K562 (cell line): ENCODE measurements at regions not wholly inside any gene's neighbourhood (a gene's known extent, or its start where the extent isn't known, plus 50 kb on each side); places are given as distances from the start of the nearest gene placed in this dataset.

Experiments used
- ATAC-seq: fragments of 200-7000 bp; cut with Tn5 transposase; 3 replicates; pipeline ENCODE4 v1.9.1; 2020; ENCODE audit warnings: moderate library complexity
- BruUV-seq: library from RNA; stranded (reverse); fragments of 400-500 nt; replicated peaks from 2 replicates; lab custom pipeline; 2021; lab: Mats Ljungman, UMichigan
- CTCF ChIA-PET: fragments of 300-600 bp; formaldehyde crosslinking; extraction: SDS; loops from one replicate; lab custom pipeline; 2021; ENCODE audit warnings: low intra/inter-chr PET ratio; lab: Yijun Ruan, JAX
- POLR2A ChIA-PET: fragments of 300-600, 350-650 bp; sonication (Branson Sonifier 250); formaldehyde crosslinking; extraction: SDS; loops from one replicate; lab custom pipeline; 2021; ENCODE audit warnings: antibody characterized with exemption, inconsistent platforms; lab: Yijun Ruan, JAX
- DNase-seq, 4 experiments: peaks; one replicate each; pipeline versions ENCODE4 v3.0.0 to v3.0.0-alpha.2; 2011 to 2018; ENCODE audit warnings: low spot score in 3 of 4, mixed read lengths in 3 of 4; ENCODE audit errors: extremely low read depth in 1 of 4
- FAIRE-seq: peaks from 2 replicates; lab custom pipeline; 2011; peaks lifted over from hg19 to GRCh38; lab: Jason Lieb, UNC
- H2AFZ ChIP-seq: 2 replicates; pipeline ENCODE4 v1.6.0; 2011; ENCODE audit warnings: low read depth, low read length, control low read depth, inconsistent platforms
- H3K27ac ChIP-seq: fragments of 200-600 bp; 3 replicates; pipeline ENCODE4 v1.8.0; 2011; ENCODE audit warnings: low read depth, mild to moderate bottlenecking, control low read depth, inconsistent platforms, low read length, moderate library complexity, mixed read lengths; ENCODE audit errors: extremely low read depth
- H3K27me3 ChIP-seq, 2 experiments: fragments of 300-600 bp in 1 of 2; 2 replicates in 1 of 2; 3 replicates in 1 of 2; pipeline versions ENCODE4 v1.6.0 to v1.8.0; 2011; ENCODE audit warnings: inconsistent platforms in 2 of 2, low read length in 2 of 2, mild to moderate bottlenecking in 1 of 2, mixed read lengths in 1 of 2, moderate library complexity in 1 of 2; ENCODE audit not compliant: control insufficient read depth in 2 of 2, insufficient read depth in 2 of 2
- H3K36me3 ChIP-seq: fragments of 300-600 bp; 3 replicates; pipeline ENCODE4 v1.8.0; 2011; ENCODE audit warnings: mild to moderate bottlenecking, low read length, inconsistent platforms; ENCODE audit not compliant: control insufficient read depth, insufficient read depth
- H3K4me1 ChIP-seq, 2 experiments: fragments of 200-600 bp in 1 of 2; replicated peaks in 1 of 2; 2 replicates in 1 of 2; 3 replicates in 1 of 2; pipeline versions ENCODE4 v1.5.1 to v1.8.0; 2011; ENCODE audit warnings: inconsistent platforms in 2 of 2, low read length in 2 of 2, mild to moderate bottlenecking in 1 of 2, mixed read lengths in 1 of 2, moderate library complexity in 1 of 2; ENCODE audit not compliant: control insufficient read depth in 2 of 2, insufficient read depth in 2 of 2
- H3K4me2 ChIP-seq: 2 replicates; pipeline ENCODE4 v1.6.1; 2011; ENCODE audit warnings: low read length, control low read depth, inconsistent platforms, mixed read lengths; ENCODE audit not compliant: insufficient read depth
- H3K4me3 ChIP-seq: fragments of 200-600 bp; sonication (generic), shearing (Covaris generic); 2 replicates; pipeline ENCODE4 v1.5.1; 2016; ENCODE audit warnings: control low read depth, inconsistent platforms
- H3K79me2 ChIP-seq: fragments of 200-600 bp; 3 replicates; pipeline ENCODE4 v1.8.0; 2011; ENCODE audit warnings: low read length, inconsistent platforms; ENCODE audit not compliant: control insufficient read depth, insufficient read depth
- H3K9ac ChIP-seq, 2 experiments: 2 replicates each; pipeline versions ENCODE4 v1.6.0 to v1.6.1; 2011; ENCODE audit warnings: low read depth in 2 of 2, low read length in 2 of 2, control low read depth in 1 of 2, inconsistent platforms in 1 of 2, mild to moderate bottlenecking in 1 of 2, mixed read lengths in 1 of 2; ENCODE audit not compliant: insufficient read depth in 1 of 2
- H3K9me1 ChIP-seq: one replicate; pipeline ENCODE4 v1.6.0; 2011; ENCODE audit warnings: inconsistent platforms, mild to moderate bottlenecking, low read length, moderate library complexity; ENCODE audit not compliant: control insufficient read depth, insufficient read depth
- H3K9me3 ChIP-seq: replicated peaks from 2 replicates; pipeline ENCODE4 v1.5.1; 2011; ENCODE audit warnings: low read depth, low read length, inconsistent platforms; ENCODE audit not compliant: control insufficient read depth, insufficient read depth
- H4K20me1 ChIP-seq: replicated peaks from 2 replicates; pipeline ENCODE4 v1.6.1; 2011; ENCODE audit warnings: low read length, inconsistent platforms, mixed read lengths; ENCODE audit not compliant: control insufficient read depth, insufficient read depth
- ARID3B ChIP-seq: fragments of 250-450 bp; sonication (Bioruptor Pico); IDR thresholded peaks from 2 replicates; pipeline ENCODE4 v1.4.0; 2020; ENCODE audit warnings: borderline replicate concordance
- C11orf30 ChIP-seq: fragments of 450-650 bp; IDR thresholded peaks from 2 replicates; pipeline ENCODE4 v1.6.1; 2016; ENCODE audit warnings: low read depth, mild to moderate bottlenecking
- CBFB ChIP-seq: sonication (generic); formaldehyde crosslinking; IDR thresholded peaks from 2 replicates; pipeline ENCODE4 v1.4.0; 2020; ENCODE audit warnings: mild to moderate bottlenecking, missing genetic modification reagents
- CBX8 ChIP-seq: fragments of 200-600 bp; sonication (generic); IDR thresholded peaks from 2 replicates; pipeline ENCODE4 v1.6.1; 2012; ENCODE audit warnings: borderline replicate concordance, mixed run types, low read depth, mild to moderate bottlenecking, moderate library complexity, mixed read lengths, low read length, control low read depth, inconsistent platforms; ENCODE audit not compliant: poor library complexity, severe bottlenecking; ENCODE audit errors: extremely low read depth
- GATA2 ChIP-seq: sonication (generic); formaldehyde crosslinking; IDR thresholded peaks from 2 replicates; pipeline ENCODE4 v1.4.0; 2020; ENCODE audit warnings: mild to moderate bottlenecking, missing genetic modification reagents
- MCM3 ChIP-seq: fragments of 450-650 bp; IDR thresholded peaks from 2 replicates; pipeline ENCODE4 v1.6.1; 2016
- ZNF140 ChIP-seq: fragments of 250-450 bp; sonication (Bioruptor Pico); IDR thresholded peaks from 2 replicates; pipeline ENCODE4 v1.8.0; 2021; ENCODE audit warnings: moderate library complexity, mild to moderate bottlenecking, inconsistent platforms
- WGBS: fragments of 100-300 bp; shearing (Covaris generic); methylation state at CpG from one replicate; pipeline ENCODE4 v1.1.6; 2016; ENCODE audit warnings: low coverage, mixed read lengths; ENCODE audit not compliant: insufficient coverage; ENCODE audit errors: missing lambda C conversion rate; 5-methylcytosine and 5-hydroxymethylcytosine counted together
- in situ Hi-C: fragments of 300-500 bp; cut with MboI; formaldehyde crosslinking; loops from 4 replicates; pipeline ENCODE4 v1.15.0; 2018; ENCODE audit warnings: inconsistent platforms, mixed read lengths
- intact Hi-C: fragments of 100-400 bp; cut with micrococcal nuclease; formaldehyde crosslinking; loops from 2 replicates; pipeline ENCODE4 v1.14.2; 2022

- H3K4me1 ChIP-seq, result no peaks in the 10 kb centered on the region
- DNase-seq, result no peak
- no peak overlapping the region for H3K4me2 ChIP-seq
- CTCF ChIA-PET, result no interaction called here
- no peak overlapping the region for H2AFZ ChIP-seq
- no peaks in the 10 kb centered on the region for H3K27me3 ChIP-seq
- POLR2A ChIA-PET, result no interaction called here
- no peaks in the 10 kb centered on the region for H3K9me3 ChIP-seq
- 0% methylated on average over 1 of the region's 1 CpG for WGBS
- no peaks in the 10 kb centered on the region for H3K79me2 ChIP-seq
- no peaks in the 10 kb centered on the region for H3K9me1 ChIP-seq
- no peak for FAIRE-seq
- intact Hi-C loops (no loop called here), in situ Hi-C loops (no loop called here)
- H3K9ac ChIP-seq, result no peak overlapping the region
- H3K4me3 ChIP-seq, result no peak overlapping the region
- no peak for ATAC-seq
- no peak for TF ChIP-seq C11orf30
- no peak for TF ChIP-seq CBFB (CRISPR knock-in tag)
- no peak for TF ChIP-seq GATA2
- TF ChIP-seq MCM3, result no peak
- TF ChIP-seq ZNF140 (CRISPR knock-in tag), result no peak
- BruUV-seq, result no TSS peak
- H4K20me1 ChIP-seq, result no peaks in the 10 kb centered on the region
- H3K36me3 ChIP-seq, result no peaks in the 10 kb centered on the region
- no peak overlapping the region for H3K27ac ChIP-seq
Measured at GRCh38 chr3:103308921-103309320, 874.1 kb downstream of the ZPLD1 start.

GRCh38 chr3:103319912-103320311 lies 885.1 kb downstream of the ZPLD1 start:
- POLR2A ChIA-PET, result no interaction called here
- Histone ChIP-seq H4K20me1 (no peaks in the 10 kb centered on the region), H3K9me1 (no peaks in the 10 kb centered on the region), H3K4me1 (no peaks in the 10 kb centered on the region), H3K36me3 (no peaks in the 10 kb centered on the region), H3K4me3 (no peak overlapping the region), H3K79me2 (no peaks in the 10 kb centered on the region), H3K27me3 (no peaks in the 10 kb centered on the region), H3K4me2 (no peak overlapping the region), H2AFZ (no peak overlapping the region), H3K27ac (no peak overlapping the region), H3K9me3 (no peaks in the 10 kb centered on the region), H3K9ac (no peak overlapping the region)
- in situ Hi-C loops (no loop called here), intact Hi-C loops (no loop called here)
- ATAC-seq (no peak), FAIRE-seq (no peak), DNase-seq (no peak)
- BruUV-seq, result no TSS peak
- CTCF ChIA-PET, result no interaction called here
- TF ChIP-seq ARID3B (CRISPR knock-in tag), result no peak
- no peak for TF ChIP-seq ZNF140 (CRISPR knock-in tag)
- no peak for TF ChIP-seq CBX8
- 0% methylated on average over 2 of the region's 2 CpGs for WGBS
